Neural cell (in vitro differentiated cells): ENCODE measurements at regions not wholly inside any gene's neighbourhood (a gene's known extent, or its start where the extent isn't known, plus 50 kb on each side); places are given as distances from the start of the nearest gene placed in this dataset.

Experiments used
- H2AFZ ChIP-seq: fragments of 200-600, 300-800 bp; sonication (generic), shearing (Covaris generic); 2 replicates; pipeline ENCODE4 v1.6.0; 2014; ENCODE audit warnings: low read depth, mild to moderate bottlenecking, antibody characterized with exemption, low read length, moderate library complexity
- H3F3A ChIP-seq: fragments of 200-600 bp; shearing (Covaris generic); 2 replicates; pipeline ENCODE4 v1.6.1; 2016; ENCODE audit warnings: mild to moderate bottlenecking, moderate library complexity, mixed read lengths, antibody characterized with exemption, low read length; ENCODE audit not compliant: insufficient read depth, poor library complexity, severe bottlenecking
- H3K27ac ChIP-seq: fragments of 200-600, 300-800 bp; sonication (generic), shearing (Covaris generic); 2 replicates; pipeline ENCODE4 v1.5.1; 2014; ENCODE audit warnings: mild to moderate bottlenecking, low read length, moderate library complexity
- H3K27me3 ChIP-seq: fragments of 300-800, 200-600 bp; sonication (generic), shearing (Covaris generic); 2 replicates; pipeline ENCODE4 v1.6.0; 2014; ENCODE audit warnings: mild to moderate bottlenecking, low read depth, low read length, moderate library complexity; ENCODE audit not compliant: insufficient read depth
- H3K36me3 ChIP-seq: fragments of 300-800, 200-600 bp; sonication (generic), shearing (Covaris generic); 2 replicates; pipeline ENCODE4 v1.5.1; 2014; ENCODE audit warnings: mild to moderate bottlenecking, antibody characterized with exemption, low read length, moderate library complexity; ENCODE audit not compliant: insufficient read depth
- H3K4me2 ChIP-seq: fragments of 300-800, 200-600 bp; sonication (generic), shearing (Covaris generic); 2 replicates; pipeline ENCODE4 v1.6.0; 2014; ENCODE audit warnings: mild to moderate bottlenecking, low read length
- H3K4me3 ChIP-seq: fragments of 300-800, 200-600 bp; sonication (generic), shearing (Covaris generic); 2 replicates; pipeline ENCODE4 v1.5.1; 2014; ENCODE audit warnings: mild to moderate bottlenecking, low read length, moderate library complexity
- H3K79me2 ChIP-seq: fragments of 200-600 bp; shearing (Covaris generic); replicated peaks from 2 replicates; pipeline ENCODE4 v1.6.0; 2014; ENCODE audit warnings: mild to moderate bottlenecking, low read length, moderate library complexity; ENCODE audit not compliant: insufficient read depth
- H3K9ac ChIP-seq: fragments of 300-800, 200-600 bp; sonication (generic), shearing (Covaris generic); 2 replicates; pipeline ENCODE4 v1.6.1; 2016; ENCODE audit warnings: mild to moderate bottlenecking, low read length, mixed read lengths
- H3K9me2 ChIP-seq: fragments of 200-600 bp; shearing (Covaris generic); 2 replicates; pipeline ENCODE4 v1.6.1; 2016; ENCODE audit warnings: mild to moderate bottlenecking, low read length, mixed read lengths; ENCODE audit not compliant: insufficient read depth
- H3K9me3 ChIP-seq: fragments of 200-600, 300-800 bp; sonication (generic), shearing (Covaris generic); 2 replicates; pipeline ENCODE4 v1.6.1; 2016; ENCODE audit warnings: mild to moderate bottlenecking, mixed run types, low read length, moderate library complexity, mixed read lengths
- H4K20me1 ChIP-seq: fragments of 200-600 bp; shearing (Covaris generic); 2 replicates; pipeline ENCODE4 v1.6.1; 2016; ENCODE audit warnings: mild to moderate bottlenecking, mixed run types; ENCODE audit not compliant: insufficient read depth
- EP300 ChIP-seq: fragments of 450-650 bp; conservative IDR thresholded peaks from 2 replicates; pipeline ENCODE4 v1.6.1; 2014; ENCODE audit warnings: antibody characterized with exemption, mild to moderate bottlenecking, moderate library complexity; ENCODE audit not compliant: poor library complexity, severe bottlenecking
- EZH2 ChIP-seq: fragments of 200-600, 300-800 bp; shearing (Covaris generic), sonication (generic); IDR thresholded peaks from 2 replicates; pipeline ENCODE4 v1.6.1; 2014; ENCODE audit warnings: antibody characterized with exemption, low read length, borderline replicate concordance, mild to moderate bottlenecking; ENCODE audit not compliant: insufficient read depth, poor library complexity, severe bottlenecking
- MXI1 ChIP-seq: fragments of 450-650 bp; conservative IDR thresholded peaks from 2 replicates; pipeline ENCODE4 v1.6.1; 2014; ENCODE audit warnings: antibody characterized with exemption, mild to moderate bottlenecking; ENCODE audit not compliant: poor library complexity, severe bottlenecking
- POLR2AphosphoS5 ChIP-seq: IDR thresholded peaks from 2 replicates; pipeline ENCODE4 v1.6.1; 2012
- RAD21 ChIP-seq: fragments of 450-650 bp; conservative IDR thresholded peaks from 2 replicates; pipeline ENCODE4 v1.6.1; 2014; ENCODE audit warnings: antibody characterized with exemption, mild to moderate bottlenecking, moderate library complexity
- SMC3 ChIP-seq: fragments of 450-650 bp; conservative IDR thresholded peaks from 2 replicates; pipeline ENCODE4 v1.6.1; 2014; ENCODE audit warnings: antibody characterized with exemption, mild to moderate bottlenecking, moderate library complexity; ENCODE audit not compliant: poor library complexity
- TAF1 ChIP-seq: IDR thresholded peaks from 2 replicates; pipeline ENCODE4 v1.6.1; 2012; ENCODE audit warnings: low read depth
- TF ChIP-seq, protein P1 (sequence below): fragments of 450-650 bp; IDR thresholded peaks from 2 replicates; pipeline ENCODE4 v1.5.1; 2014; ENCODE audit warnings: antibody characterized with exemption, mild to moderate bottlenecking, moderate library complexity; ENCODE audit not compliant: poor library complexity, severe bottlenecking
- TF ChIP-seq, protein P2 (sequence below): IDR thresholded peaks from 2 replicates; pipeline ENCODE4 v1.6.1; 2012; ENCODE audit warnings: borderline replicate concordance

DNA sequence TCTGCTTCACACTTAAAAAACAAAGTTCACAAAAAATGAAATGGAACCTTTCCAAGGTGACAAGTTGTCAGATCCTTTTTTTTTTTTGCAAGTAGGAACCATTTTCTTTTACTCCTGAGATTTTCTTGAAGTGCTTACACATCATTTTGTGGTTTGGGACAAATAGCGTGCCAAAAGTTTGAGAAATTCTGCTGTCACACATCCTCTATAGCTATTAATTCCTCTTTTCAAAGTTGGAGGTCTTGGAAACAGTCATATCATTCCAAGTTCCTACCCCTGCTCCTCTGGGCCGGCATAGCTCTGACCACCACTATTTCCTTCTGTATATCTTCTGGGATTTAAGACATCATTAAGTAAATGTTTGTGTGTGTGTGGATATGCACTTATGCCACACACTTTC, 421.6 kb upstream of the SLC10A2 start:
- H3K36me3 ChIP-seq, result no peaks in the 10 kb centered on the region
- no peak overlapping the region for H3K9ac ChIP-seq
- no peaks in the 10 kb centered on the region for H3K27me3 ChIP-seq
- TF ChIP-seq, protein P1, sequence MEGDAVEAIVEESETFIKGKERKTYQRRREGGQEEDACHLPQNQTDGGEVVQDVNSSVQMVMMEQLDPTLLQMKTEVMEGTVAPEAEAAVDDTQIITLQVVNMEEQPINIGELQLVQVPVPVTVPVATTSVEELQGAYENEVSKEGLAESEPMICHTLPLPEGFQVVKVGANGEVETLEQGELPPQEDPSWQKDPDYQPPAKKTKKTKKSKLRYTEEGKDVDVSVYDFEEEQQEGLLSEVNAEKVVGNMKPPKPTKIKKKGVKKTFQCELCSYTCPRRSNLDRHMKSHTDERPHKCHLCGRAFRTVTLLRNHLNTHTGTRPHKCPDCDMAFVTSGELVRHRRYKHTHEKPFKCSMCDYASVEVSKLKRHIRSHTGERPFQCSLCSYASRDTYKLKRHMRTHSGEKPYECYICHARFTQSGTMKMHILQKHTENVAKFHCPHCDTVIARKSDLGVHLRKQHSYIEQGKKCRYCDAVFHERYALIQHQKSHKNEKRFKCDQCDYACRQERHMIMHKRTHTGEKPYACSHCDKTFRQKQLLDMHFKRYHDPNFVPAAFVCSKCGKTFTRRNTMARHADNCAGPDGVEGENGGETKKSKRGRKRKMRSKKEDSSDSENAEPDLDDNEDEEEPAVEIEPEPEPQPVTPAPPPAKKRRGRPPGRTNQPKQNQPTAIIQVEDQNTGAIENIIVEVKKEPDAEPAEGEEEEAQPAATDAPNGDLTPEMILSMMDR, result no peak
- TF ChIP-seq MXI1 (no peak), EZH2 (no peak), POLR2AphosphoS5 (no peak), TAF1 (no peak), RAD21 (no peak), EP300 (no peak)
- TF ChIP-seq, protein P2, sequence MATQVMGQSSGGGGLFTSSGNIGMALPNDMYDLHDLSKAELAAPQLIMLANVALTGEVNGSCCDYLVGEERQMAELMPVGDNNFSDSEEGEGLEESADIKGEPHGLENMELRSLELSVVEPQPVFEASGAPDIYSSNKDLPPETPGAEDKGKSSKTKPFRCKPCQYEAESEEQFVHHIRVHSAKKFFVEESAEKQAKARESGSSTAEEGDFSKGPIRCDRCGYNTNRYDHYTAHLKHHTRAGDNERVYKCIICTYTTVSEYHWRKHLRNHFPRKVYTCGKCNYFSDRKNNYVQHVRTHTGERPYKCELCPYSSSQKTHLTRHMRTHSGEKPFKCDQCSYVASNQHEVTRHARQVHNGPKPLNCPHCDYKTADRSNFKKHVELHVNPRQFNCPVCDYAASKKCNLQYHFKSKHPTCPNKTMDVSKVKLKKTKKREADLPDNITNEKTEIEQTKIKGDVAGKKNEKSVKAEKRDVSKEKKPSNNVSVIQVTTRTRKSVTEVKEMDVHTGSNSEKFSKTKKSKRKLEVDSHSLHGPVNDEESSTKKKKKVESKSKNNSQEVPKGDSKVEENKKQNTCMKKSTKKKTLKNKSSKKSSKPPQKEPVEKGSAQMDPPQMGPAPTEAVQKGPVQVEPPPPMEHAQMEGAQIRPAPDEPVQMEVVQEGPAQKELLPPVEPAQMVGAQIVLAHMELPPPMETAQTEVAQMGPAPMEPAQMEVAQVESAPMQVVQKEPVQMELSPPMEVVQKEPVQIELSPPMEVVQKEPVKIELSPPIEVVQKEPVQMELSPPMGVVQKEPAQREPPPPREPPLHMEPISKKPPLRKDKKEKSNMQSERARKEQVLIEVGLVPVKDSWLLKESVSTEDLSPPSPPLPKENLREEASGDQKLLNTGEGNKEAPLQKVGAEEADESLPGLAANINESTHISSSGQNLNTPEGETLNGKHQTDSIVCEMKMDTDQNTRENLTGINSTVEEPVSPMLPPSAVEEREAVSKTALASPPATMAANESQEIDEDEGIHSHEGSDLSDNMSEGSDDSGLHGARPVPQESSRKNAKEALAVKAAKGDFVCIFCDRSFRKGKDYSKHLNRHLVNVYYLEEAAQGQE, result no peak
- H4K20me1 ChIP-seq, result no peaks in the 10 kb centered on the region
- no peaks in the 10 kb centered on the region for H3K9me2 ChIP-seq
- H3K79me2 ChIP-seq, result no peaks in the 10 kb centered on the region
- H3K27ac ChIP-seq, result no peak overlapping the region
- H2AFZ ChIP-seq, result no peak overlapping the region
- H3F3A ChIP-seq, result no peaks in the 10 kb centered on the region
- H3K4me2 ChIP-seq, result no peak overlapping the region
- no peak overlapping the region for H3K4me3 ChIP-seq
- H3K9me3 ChIP-seq, result no peaks in the 10 kb centered on the region

DNA sequence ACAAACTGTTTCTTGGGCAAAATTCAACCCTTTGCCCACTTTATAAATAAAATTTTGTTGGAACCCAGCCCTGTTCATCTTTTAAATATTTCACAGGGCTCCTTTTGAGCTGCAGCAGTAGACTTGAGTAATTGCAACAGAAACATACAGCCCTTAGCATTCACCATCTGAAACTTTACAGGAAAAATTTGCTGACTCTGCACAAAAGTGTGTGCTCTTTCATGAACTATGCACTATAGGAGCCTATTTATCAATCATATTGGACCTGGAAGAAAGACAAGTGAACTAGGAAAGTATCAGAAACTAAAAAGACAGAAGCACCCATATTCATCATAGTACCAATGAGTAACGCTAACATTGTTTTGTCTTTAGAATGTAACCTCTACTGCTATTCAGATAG, 406.9 kb upstream of the SLC10A2 start:
- H3K9me2 ChIP-seq, result no peaks in the 10 kb centered on the region

More for the DNA sequence above, 406.9 kb upstream of the SLC10A2 start:
- no peak overlapping the region for H3K4me3 ChIP-seq
- no peak overlapping the region for H3K4me2 ChIP-seq
- H3K27ac ChIP-seq, result no peak overlapping the region
- no peaks in the 10 kb centered on the region for H3K79me2 ChIP-seq
- H4K20me1 ChIP-seq, result no peaks in the 10 kb centered on the region
- no peaks in the 10 kb centered on the region for H3K9me3 ChIP-seq
- no peaks in the 10 kb centered on the region for H3K27me3 ChIP-seq
- H3K36me3 ChIP-seq, result no peaks in the 10 kb centered on the region
- H3K9ac ChIP-seq, result no peak overlapping the region
- no peak for TF ChIP-seq RAD21
- TF ChIP-seq, protein P2, result no peak
- TF ChIP-seq, protein P1, result no peak
- TF ChIP-seq SMC3, result no peak
- no peak for TF ChIP-seq TAF1
- no peak for TF ChIP-seq EZH2
- TF ChIP-seq MXI1, result no peak
- no peak for TF ChIP-seq EP300
- TF ChIP-seq POLR2AphosphoS5, result no peak
- H2AFZ ChIP-seq, result no peak overlapping the region
- no peaks in the 10 kb centered on the region for H3F3A ChIP-seq
